Cardiac muscle cell (in vitro differentiated cells and primary cell): ENCODE measurements at regions not wholly inside any gene's neighbourhood (a gene's known extent, or its start where the extent isn't known, plus 50 kb on each side); places are given as distances from the start of the nearest gene placed in this dataset.
A peak's percentile ranks its signal among the peaks of the same experiment; 100 is the strongest.

ENCODE experiments used
- DNase-seq, 2 donors: peaks; one replicate each; pipeline versions ENCODE4 v3.0.0 to v3.0.0-alpha.2; 2010 to 2017; ENCODE audit warnings: low read depth in 1 of 2, low spot score in 1 of 2
- H3K27ac ChIP-seq: fragments of 200-600 bp; sonication (generic); 2 replicates; pipeline ENCODE4 v1.5.1; 2016
- H3K27me3 ChIP-seq: fragments of 200-600 bp; sonication (generic); 2 replicates; pipeline ENCODE4 v1.6.0; 2016; ENCODE audit warnings: control low read depth
- H3K36me3 ChIP-seq: fragments of 200-600 bp; sonication (generic); 2 replicates; pipeline ENCODE4 v1.5.1; 2016; ENCODE audit warnings: control low read depth
- H3K4me1 ChIP-seq: fragments of 200-600 bp; sonication (generic); 2 replicates; pipeline ENCODE4 v1.8.1; 2017; ENCODE audit warnings: low read depth, mild to moderate bottlenecking, mixed run types
- H3K4me3 ChIP-seq: fragments of 200-600 bp; sonication (generic); 2 replicates; pipeline ENCODE4 v1.5.1; 2016; ENCODE audit warnings: mild to moderate bottlenecking
- H3K9me3 ChIP-seq: fragments of 200-600 bp; sonication (generic); 2 replicates; pipeline ENCODE4 v1.5.1; 2017; ENCODE audit warnings: low read depth, mild to moderate bottlenecking, control low read depth
- TF ChIP-seq, protein P1 (sequence below): IDR thresholded peaks from 2 replicates; pipeline ENCODE4 v1.5.1; 2012; ENCODE audit warnings: low read depth, mild to moderate bottlenecking, low read length

DNA sequence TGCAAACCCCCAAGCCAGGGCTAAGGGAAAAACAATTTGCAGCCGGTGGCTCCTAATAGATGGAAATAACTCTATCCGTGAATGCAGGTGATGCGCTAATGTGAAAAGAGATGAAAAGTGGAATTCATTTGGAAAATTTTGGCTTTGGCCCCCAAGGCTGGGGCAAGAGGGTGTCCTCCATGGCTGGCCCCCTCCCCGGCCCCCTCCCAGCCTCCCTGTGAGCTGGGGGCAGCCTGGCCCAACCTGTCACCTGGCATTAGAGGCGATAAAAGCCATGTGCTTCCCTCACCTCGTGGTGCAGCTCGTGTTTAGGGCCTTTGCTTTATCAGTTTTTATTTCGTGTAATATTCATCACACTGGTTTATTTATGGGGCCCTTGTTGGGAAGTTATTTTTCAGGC, 267.2 kb downstream of the ENGASE start:
- no peaks in the 10 kb centered on the region for H3K9me3 ChIP-seq
- no peak for DNase-seq
- TF ChIP-seq, protein P1, sequence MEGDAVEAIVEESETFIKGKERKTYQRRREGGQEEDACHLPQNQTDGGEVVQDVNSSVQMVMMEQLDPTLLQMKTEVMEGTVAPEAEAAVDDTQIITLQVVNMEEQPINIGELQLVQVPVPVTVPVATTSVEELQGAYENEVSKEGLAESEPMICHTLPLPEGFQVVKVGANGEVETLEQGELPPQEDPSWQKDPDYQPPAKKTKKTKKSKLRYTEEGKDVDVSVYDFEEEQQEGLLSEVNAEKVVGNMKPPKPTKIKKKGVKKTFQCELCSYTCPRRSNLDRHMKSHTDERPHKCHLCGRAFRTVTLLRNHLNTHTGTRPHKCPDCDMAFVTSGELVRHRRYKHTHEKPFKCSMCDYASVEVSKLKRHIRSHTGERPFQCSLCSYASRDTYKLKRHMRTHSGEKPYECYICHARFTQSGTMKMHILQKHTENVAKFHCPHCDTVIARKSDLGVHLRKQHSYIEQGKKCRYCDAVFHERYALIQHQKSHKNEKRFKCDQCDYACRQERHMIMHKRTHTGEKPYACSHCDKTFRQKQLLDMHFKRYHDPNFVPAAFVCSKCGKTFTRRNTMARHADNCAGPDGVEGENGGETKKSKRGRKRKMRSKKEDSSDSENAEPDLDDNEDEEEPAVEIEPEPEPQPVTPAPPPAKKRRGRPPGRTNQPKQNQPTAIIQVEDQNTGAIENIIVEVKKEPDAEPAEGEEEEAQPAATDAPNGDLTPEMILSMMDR = no peak
- H3K4me1 ChIP-seq = no peaks in the 10 kb centered on the region
- H3K36me3 ChIP-seq = no peaks in the 10 kb centered on the region
- no peak overlapping the region for H3K4me3 ChIP-seq
- H3K27me3 ChIP-seq = no peaks in the 10 kb centered on the region
- no peak overlapping the region for H3K27ac ChIP-seq

DNA sequence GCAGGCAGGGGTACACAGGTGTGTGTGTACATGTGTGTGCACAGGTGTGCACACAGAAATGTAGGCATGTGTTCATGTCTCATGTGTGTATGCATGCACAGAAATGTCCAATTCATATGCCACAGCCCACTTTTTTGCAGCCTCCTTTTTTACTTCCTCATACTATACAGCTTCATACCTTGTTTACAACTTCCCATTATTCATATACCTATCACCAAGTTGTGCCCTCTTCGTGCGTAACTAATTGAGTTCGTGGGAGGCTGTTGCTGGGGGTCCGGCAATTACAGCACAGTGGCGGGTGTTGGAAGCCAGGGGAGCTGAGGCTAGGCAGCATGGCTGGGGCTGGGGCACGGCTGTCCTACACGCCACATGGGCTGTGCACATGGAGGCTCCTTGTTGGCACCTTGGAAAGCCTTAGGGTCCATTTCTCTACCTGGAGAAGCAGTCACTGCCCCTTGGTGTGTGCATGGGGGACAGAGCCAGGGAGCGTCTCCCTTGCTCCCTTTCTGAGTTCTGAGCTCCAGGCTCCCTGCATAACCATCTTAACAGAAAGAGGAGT, 266.7 kb downstream of the ENGASE start:
- Histone ChIP-seq H3K4me3 (no peak overlapping the region), H3K36me3 (no peaks in the 10 kb centered on the region), H3K4me1 (no peaks in the 10 kb centered on the region), H3K9me3 (no peaks in the 10 kb centered on the region), H3K27me3 (no peaks in the 10 kb centered on the region), H3K27ac (no peak overlapping the region)
- TF ChIP-seq, protein P1 = no peak
- no peak for DNase-seq

DNA sequence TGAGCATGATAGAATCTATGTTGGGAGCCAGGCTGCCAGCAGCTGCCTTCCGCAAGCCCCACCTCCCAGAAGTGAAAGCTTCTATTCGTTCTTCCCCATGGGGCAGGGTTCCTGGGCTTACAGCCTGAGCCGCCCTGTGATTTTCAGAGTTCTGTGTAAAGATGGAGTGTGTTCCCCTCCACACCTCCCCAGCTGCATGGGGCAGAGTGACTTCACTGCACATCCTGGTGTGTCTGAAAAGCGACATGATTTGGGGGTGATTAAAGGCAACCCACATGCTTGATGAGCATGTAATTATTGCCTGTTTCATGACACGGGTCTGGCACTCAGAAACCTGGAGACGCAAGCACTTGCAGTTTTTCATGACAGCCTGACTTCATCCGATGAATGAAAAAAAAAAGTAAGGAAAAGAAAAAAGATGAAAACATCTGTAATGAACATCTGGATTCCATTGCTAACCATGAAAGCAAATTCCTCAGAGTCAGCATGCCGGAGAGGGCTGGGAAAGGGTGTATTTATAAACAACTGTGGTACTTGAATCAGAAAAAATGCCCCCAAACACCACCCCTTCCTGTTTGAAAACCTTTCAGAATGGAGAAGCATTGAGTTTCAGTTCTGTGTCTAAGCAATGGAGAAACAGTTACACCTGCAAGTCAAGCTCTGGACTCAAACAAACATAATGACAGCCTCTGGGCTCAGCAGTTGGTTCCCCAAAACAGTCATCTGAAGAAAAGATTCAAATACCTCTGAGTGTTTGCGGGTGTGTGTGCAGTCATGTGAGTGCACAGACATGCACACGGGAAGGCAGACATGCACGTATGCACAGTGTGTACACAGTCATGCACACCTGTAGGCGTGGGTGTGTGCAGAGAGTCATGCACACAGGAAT, 266.0 kb downstream of the ENGASE start:
- Histone ChIP-seq H3K27ac (no peak overlapping the region), H3K27me3 (no peaks in the 10 kb centered on the region), H3K4me1 (no peaks in the 10 kb centered on the region), H3K4me3 (no peak overlapping the region), H3K9me3 (no peaks in the 10 kb centered on the region), H3K36me3 (no peaks in the 10 kb centered on the region)
- DNase-seq = no peak
- TF ChIP-seq, protein P1 = no peak

DNA sequence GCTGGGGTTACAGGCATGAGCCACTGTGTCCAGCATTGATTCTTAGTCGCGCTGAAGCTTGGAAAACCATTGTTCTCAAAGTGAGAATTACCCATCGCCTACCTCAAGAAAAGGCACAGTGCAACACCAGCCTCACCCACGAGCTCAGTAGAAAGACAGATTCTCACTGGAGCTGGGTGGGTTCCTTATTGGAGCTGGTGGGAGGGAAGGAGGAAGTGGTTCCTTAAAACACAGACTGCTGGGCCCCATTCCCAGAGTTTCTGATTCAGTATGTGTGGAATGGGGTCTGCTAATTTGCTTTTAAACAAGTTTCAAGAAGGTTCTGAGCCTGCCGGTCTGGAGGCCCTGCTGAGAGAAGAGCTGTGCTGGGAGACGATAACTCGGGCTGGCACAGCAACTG, 264.7 kb downstream of the ENGASE start:
- H3K27ac ChIP-seq = no peak overlapping the region
- TF ChIP-seq, protein P1 = no peak
- no peaks in the 10 kb centered on the region for H3K4me1 ChIP-seq
- no peaks in the 10 kb centered on the region for H3K9me3 ChIP-seq
- no peak for DNase-seq
- H3K36me3 ChIP-seq = no peaks in the 10 kb centered on the region
- no peaks in the 10 kb centered on the region for H3K27me3 ChIP-seq
- no peak overlapping the region for H3K4me3 ChIP-seq

DNA sequence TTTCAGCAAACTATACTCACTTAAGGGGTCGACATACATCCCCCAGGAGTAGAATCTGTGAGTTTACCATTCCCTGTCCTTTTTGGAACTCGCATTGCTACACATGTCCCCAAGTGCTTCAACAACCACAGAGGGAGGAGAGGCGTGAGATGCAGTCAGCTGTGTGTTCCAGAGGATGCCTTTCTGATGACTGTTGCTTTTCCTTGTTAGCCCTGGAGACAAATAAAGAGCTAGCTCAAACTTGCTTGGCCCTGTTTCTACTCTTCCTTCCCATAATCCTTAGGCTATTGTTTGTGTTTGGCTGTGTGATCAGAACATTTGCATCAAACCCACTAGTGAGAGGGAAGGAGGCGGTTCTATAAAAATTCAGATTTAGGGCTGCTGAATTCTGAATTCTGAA, 264.0 kb downstream of the ENGASE start:
- H3K36me3 ChIP-seq = no peaks in the 10 kb centered on the region
- DNase-seq = peak in 1 of 2 donors; percentile 2
- H3K9me3 ChIP-seq = no peaks in the 10 kb centered on the region
- H3K4me1 ChIP-seq = no peaks in the 10 kb centered on the region
- H3K27me3 ChIP-seq = no peaks in the 10 kb centered on the region
- TF ChIP-seq, protein P1 = no peak
- no peak overlapping the region for H3K4me3 ChIP-seq
- no peak overlapping the region for H3K27ac ChIP-seq
